ENCODE measurements at regions not wholly inside any gene's neighbourhood (a gene's known extent, or its start where the extent isn't known, plus 50 kb on each side); places are given as distances from the start of the nearest gene placed in this dataset.

DNA sequence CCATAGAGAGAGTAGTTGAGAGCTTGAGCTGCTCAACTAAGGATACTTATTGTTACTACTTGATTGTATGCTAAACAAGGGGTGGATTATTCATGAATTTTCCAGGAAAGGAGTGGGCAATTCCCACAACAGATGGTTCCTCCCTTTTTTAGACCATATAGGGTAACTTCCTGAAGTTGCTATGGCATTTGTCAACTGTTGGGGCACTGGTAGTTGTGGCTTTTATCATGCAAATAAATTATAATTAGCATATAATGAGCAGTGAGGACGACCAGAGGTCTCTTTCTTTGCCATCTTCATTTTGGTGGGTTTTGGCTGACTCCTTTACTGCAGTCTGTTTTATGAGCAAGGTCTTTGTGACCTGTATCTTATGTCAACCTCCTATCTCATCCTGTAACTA, 1403.5 kb upstream of the PABPC4L start:
- DNase-seq (ENCODE audit: low read depth): no peak

DNA sequence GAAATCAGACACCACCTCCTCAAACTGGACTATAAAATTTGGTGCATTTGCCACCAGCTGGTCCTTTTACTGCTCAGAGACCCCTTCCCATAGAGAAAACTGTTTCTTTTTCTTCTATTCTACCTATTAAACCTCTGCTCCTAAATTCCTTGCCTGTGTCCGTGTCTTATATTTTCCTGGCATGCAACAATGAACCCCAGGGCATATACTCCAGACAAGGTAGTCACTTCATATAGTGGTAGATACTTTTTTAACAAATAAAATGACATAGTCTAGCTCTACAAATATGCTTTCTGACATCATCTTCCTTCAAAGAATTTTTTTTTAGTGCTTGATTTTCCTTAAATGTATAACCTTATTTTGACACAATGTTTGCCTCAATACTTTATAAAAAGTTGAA, 1402.9 kb upstream of the PABPC4L start:
- no peak for DNase-seq (ENCODE audit: low read depth)

DNA sequence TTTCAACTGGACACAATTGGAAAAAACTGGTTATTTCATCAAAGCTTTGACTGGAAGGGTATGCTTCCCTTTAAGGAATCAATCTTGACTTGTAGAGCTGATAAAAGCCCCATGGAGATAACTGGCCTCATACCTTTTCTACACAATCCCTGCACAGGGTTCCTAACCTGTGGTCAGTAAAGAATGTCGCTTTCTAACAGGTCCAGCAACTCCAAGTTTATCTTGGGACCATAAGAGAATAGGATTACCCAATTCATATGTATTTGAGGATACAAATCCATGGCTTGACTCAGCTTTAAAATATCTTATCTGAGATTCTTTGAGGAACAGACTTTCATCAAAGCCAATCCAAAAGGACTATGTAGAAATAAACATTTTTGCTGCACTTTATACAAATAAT, 1399.8 kb upstream of the PABPC4L start:
- DNase-seq (ENCODE audit: low read depth): no peak

DNA sequence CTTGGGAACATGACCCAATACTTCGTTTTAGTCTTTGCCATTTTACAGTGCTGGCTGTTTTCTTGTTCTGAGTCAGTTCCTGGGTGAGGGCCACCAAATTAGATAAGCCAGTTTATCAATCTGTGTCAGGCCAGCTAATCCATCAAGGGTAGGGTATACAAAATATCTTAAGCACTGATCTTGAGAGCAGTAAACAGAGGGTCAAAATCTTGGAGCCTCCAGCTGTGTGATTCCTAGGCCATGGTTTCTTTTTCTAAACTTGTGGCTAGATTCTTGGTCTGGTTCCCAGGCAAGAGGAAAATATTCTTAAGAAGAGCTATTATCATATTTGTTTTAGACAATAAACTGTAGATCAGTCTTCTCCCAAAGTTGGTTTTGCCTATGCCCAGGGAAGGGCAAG, 1396.6 kb upstream of the PABPC4L start:
- DNase-seq (ENCODE audit: low read depth): no peak

DNA sequence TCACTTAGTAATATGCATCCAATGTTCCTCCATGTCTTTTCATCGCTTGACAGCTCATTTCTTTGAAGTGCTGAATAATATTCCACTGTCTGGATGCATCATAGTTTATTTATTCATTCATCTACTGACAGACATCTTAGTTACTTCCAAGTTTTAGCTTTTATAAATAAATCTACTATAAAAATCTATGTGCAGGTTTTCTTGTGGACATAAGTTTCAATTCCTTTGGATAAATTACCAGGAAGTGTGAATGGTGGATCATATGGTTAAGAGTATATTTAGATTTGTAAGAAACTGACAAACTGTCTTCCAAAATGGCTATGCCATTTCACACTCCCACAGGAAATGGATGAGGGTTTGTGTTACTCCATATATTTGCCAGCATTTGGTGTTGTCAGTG, 1392.9 kb upstream of the PABPC4L start:
- no peak for DNase-seq (ENCODE audit: low read depth)

DNA sequence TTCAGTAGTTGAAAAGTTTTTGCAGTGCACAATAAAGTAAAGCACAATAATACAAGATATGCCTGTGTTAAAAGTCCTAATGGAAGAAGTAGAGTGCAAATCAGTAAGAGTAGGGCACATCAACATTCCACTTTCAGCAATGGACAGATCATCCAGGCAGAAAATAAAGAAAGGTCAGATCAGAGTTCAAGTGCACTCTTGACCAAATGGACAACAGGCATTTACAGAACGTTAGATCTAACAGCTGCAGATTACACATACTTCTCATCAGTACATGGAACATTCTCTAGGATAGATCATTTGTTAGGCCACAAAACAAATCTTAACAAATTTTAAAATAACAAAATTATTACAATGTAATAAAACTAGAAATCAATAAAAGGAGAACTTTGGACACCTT, 1373.5 kb upstream of the PABPC4L start:
- DNase-seq (ENCODE audit: low read depth): no peak

DNA sequence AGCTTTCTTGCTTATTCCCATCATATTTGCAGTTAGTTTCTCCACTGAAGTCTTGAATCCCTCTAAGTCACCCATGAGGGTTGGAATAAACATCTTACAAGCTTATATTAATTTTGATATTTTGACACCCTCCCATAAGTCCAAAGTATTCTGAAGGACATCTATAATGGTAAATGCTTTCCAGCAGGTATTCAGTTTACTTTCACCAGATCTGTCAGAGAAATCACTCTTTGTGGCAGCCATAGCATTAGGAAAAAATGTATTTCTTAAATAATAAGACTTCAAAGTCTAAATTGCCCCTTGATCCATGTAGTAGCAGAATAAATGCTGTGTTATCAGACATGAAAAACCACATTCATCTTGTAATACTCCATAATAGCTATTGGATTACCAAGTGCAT, 1371.7 kb upstream of the PABPC4L start:
- no peak for DNase-seq (ENCODE audit: low read depth)

DNA sequence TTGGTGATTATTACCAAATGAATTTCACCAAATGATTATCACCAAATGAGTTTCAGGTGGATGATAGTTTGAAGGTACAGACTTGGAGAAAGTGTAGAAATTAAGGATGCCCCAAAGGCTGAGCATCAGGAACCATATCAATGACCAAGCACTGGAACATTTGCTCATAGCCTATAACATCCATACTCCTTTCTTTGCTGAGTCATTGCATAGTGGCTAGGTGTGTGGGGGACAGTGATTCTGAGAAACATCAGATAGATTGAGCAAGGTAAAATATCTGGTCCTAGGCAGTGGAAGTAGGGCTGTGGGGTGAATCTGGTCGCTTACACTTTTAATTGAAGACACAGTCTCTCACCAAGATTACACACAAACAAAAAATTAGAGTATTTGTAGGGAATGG, 1362.5 kb upstream of the PABPC4L start:
- no peak for DNase-seq (ENCODE audit: low read depth)

DNA sequence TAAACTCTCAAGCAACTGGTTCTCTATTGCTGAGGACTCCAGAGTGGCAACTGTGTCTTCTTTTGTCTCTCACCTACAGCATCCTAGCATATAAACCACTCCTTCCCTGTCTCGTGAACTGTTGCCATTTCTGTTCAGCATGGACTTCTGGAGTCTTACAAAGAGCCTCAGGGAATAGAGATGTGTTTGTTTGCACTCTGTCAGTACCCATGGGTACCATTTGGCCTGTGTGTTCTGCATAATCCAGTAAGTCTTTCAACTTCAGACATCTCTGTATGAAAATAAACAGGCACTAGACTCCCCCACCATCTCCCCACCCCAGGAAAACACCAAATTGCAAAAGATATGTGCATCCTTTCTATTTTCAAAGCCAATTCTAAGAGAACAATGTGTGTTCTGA, 1351.6 kb upstream of the PABPC4L start:
- peak; percentile 36 for DNase-seq (ENCODE audit: low read depth)

DNA sequence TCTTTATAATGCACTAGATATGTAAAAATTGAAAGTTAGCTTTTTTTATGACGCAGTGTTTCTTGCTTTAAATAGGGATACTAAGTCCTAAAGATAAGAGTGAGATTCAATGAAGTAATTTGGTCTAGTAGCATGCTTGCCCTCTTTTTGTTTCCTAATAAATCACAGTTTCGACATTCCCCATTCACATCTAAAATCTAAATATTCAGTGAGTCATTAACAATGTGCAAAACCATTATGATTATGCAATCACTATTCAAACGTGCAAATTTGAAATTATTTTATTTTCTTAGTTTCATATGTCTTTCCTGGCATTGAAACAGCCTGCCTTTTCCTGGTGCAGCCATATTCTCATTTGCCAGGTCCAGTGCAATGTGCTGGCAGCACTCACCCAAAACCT, 1350.5 kb upstream of the PABPC4L start:
- DNase-seq (ENCODE audit: low read depth): no peak

DNA sequence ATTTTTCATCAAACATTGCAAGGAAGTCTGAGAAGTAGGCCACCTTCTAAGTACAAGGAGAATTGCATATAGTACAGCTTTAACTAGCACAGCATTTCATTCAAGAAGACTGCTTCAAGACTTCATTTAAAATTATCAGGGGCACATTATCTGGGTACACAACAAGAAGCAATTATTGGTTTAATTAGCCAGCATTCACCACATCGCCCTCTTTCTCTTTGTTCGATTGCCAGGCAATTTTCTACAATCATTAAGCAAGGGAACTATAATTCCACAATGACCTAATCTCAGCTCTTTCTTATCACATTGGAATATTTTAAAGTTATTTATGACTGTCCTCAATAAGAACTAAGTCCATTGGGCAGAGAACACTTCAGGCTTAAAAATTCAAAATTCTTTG, 1347.1 kb upstream of the PABPC4L start:
- DNase-seq (ENCODE audit: low read depth): no peak

DNA sequence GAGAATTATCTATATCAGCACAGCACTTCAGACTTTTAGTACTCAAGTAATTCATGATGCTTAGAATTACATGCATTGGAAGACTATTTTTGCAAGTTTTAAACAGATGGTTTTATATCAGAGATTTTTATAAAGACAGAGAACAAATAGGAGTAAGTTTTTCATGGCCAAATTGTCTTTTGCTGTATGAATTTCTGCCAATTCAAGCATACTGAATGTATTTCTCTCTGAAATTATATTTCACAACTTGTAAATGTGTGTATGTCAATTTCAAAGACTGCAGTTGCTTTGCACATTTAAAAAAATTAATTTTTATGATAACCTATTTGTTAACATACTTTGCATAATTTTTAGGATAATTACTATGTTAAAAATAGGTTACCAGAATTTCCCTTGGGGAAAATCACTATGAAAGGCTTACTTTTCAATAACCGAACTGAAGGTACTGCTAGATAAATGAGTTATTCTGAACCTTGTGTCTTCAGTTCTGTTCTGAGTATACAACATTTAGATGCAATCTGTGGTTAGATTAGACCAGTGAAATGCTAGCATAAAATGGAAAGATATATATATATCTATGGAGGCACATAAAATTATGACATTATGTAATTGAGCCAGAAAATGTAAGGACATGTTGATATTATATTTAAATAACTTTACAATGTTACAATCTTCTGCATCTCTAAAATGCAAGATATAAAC, 1344.2 kb upstream of the PABPC4L start:
- no peak for DNase-seq (ENCODE audit: low read depth)

DNA sequence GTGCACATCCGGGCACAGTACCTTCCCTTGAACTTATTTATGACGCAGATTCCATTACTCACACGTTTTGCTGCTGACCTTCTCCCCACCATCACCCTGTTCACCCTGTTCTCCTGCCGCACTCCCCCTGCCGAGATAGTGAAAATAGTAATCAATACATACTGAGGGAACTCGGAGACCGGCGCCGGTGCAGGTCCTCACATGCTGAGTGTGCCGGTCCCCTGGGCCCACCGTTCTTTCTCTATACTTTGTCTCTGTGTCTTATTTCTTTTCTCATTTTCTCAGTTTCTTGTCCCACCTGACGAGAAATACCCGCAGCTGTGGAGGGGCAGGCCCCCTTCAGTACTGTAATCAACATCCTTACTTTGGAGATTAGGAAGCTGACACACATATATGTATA, 1337.1 kb upstream of the PABPC4L start:
- DNase-seq (ENCODE audit: low read depth): no peak

DNA sequence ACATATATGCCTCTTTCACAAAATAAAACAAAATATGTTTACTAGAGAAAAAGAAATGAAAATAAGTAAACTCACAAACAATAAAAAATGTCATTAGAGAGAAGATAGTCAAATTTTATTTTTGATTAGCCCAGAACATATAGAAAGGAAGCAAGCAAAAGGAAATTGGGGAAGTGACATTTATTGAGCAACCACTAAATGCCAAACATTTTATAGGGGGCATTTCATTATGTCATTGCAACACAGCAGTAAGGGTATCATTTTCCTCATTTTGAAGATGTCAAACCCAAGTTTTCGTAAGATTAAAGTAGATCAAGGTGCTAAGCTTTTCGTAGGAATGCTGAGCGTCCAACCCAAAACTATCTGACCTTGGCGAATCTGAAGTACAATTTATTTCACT, 1331.5 kb upstream of the PABPC4L start:
- no peak for DNase-seq (ENCODE audit: low read depth)

DNA sequence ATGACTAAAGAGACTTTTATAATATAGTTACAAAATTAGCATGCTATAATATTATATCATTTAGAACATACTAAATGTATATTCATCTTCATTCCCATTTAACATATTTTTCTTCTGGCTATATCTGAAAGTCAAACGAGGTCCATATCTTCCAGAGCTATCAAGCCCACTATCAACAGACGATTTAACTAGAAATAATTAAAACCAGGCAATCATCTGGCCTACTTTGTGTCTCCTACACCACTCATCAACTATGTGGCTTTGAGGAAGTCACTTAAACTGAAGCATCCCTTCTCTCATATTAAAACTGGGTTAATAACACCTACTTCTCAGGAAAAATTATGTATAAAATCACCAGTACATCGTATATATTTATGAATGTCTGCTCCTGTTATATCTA, 1330.5 kb upstream of the PABPC4L start:
- DNase-seq (ENCODE audit: low read depth): no peak

DNA sequence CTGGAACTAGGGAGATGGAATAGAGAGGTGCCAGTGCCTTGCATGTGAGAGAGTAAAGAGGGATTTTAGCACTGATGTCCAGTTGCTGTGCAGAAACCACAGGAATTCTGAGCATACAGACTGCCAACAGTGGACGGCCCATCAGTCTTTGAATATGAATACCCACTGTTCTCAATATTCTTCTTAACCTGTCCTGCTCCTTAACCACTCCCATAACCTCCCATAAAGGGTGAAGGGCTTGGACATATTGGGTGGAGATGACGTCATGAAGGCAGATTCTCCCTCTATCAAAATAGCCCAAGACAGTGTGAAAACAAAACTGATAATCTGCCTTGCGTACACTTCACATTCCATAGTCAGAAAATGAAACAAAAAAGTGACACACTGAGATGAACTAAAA, 1313.7 kb upstream of the PABPC4L start:
- peak; percentile 91 for DNase-seq (ENCODE audit: low read depth)

DNA sequence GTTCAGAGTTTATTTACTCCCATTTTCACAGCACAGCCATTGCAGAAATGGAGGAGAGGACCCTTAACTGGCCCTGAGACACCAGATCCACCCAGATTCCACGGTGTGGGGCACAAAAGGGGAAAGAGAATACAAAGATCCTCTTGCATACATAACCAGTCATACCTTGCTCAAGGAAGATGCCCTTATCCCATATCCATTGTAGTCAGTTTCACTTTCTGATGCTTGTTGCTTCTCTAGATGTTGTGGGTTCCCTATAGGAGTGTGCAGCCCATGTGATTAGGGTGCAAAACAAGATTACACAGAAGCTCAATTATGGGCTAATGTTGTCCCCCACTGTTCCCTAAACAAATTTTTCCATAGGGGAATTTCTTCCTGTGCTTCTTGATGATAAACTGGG, 1309.0 kb upstream of the PABPC4L start:
- DNase-seq (ENCODE audit: low read depth): peak; percentile 78

DNA sequence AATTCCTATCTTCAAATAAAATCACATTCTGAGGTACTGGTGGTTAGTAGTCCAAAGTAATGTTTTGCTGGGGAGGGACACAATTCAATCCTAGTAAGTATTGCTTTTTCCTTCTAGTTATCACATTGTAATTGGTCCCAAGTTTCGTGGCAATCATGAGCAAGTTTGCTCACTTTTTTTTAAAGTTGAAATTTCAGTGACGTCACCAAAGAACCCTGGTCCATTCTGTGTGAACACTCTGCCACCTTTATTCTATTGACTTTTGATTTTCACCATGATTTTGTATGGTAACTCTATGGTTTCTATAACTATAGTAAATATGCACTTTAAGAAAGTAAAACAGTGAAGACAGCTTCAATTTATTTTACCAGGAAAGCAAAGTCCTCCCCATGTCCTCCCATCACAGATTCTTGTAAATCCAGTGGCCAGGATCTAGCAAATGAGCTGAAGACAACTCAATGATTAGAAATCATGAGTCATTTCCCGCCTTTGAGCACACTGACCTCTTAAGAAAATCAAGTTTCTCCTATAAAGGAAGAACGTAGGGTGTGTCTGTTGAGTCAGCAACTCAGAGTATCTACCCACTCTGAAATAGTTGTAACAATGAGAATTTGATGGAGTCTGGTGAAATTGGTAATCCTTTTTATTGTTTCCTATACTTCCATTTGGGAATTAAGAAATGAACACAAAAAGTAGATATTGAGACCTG, 1306.6 kb upstream of the PABPC4L start:
- peak; percentile 96 for DNase-seq (ENCODE audit: low read depth)

DNA sequence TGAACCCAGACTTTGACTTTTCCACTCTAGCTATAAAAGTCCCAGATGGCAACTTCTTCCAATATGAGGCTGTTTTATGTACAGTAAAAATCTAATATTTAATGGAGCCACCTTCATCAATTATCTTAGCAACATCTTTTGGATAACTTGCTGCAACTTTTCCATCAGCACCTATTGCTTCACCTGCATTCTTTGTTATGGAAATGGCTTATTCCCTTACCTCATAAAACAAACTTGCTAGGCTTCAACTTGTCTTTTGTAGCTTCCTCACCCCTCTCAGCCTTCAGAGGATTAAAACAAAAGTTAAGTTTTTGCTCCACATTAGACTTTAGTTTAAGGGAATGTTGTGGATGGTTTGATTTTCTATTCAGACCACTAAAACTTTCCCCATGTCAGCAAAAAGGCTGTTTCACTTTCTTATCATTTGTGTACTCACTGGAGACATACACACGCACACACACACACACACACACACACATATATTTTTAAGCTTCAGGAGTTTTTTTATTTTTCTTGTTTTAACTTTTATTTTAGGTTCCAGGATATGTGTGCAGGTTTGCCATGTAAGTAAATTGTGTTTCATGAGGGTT, 1296.1 kb upstream of the PABPC4L start:
- DNase-seq (ENCODE audit: low read depth): no peak

DNA sequence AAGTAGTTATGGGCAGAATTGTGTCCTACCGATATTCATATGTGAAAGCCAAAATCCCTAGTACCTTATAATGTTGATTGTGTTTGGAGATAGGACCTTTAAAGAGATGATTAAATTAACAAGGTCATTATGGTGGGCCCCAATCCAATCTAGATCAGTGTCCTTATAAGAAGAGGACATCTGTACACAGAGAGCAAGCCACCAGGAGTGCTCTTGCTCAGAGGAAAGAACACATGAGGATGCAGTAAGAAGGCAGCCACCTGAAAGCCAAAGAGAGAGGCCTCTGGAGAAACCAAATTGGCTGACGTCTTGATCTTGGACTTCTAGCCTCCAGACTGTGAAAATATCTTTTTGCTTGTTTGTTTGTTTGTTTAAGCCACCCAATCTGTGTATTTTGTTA, 1290.8 kb upstream of the PABPC4L start:
- peak; percentile 55 for DNase-seq (ENCODE audit: low read depth)

DNA sequence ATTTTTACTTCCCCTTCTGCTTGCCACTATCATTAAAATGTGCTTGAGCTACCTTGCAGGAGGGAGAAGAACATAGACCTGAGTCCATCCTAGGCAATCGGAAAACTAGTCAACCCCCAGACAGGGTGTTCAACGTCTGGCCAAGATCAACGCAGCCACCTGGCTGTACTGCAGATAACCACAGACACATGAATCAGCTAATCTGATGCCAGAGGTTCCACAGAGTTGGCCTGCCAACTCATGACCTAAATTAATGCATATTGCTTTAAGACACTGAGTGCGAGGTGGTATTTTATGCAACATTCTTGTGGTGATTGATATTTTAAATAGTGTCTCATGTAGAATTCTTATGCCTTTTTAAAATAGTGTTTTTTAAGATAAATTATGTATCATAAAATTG, 1283.8 kb upstream of the PABPC4L start:
- peak; percentile 53 for DNase-seq (ENCODE audit: low read depth)

DNA sequence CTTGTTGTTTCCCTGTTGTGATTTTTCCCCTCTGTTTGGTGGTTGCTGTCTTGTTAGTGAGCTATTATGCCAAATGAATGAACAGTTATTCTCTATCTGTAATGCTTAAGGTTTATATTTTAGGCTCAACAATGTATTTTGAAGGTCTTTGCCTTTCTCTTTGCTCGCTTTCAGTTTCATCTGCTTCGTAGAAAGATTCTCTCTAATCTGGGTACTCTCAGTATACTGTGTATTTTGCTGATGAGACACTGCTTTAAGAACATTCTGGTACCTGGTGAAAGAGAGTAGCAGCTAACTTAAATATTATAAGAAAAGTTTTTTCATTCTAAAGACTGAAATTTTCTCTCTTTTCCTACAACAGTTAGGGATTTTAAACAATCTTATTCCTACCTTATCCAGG, 1274.7 kb upstream of the PABPC4L start:
- no peak for DNase-seq (ENCODE audit: low read depth)

DNA sequence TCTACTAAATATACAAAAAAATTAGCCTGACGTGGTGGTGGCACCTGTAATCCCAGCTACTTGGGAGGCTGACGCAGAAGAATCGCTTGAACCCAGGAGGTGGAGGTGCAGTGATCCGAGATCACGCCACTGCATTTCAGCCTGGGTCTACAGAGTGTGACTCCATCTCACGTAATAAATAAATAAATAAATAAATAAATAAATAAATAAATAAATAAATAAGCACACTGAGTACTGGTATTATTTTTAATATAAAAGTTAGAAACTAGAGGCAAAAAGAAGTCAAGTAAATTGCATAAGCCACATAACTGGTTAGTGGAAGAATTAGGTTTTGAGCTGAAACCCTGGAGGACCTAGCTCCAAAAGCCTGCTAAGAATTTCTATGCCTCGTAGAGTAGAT, 1262.7 kb upstream of the PABPC4L start:
- no peak for DNase-seq (ENCODE audit: low read depth)
